Loucy (cell line): ENCODE measurements at regions not wholly inside any gene's neighbourhood (a gene's known extent, or its start where the extent isn't known, plus 50 kb on each side); places are given as distances from the start of the nearest gene placed in this dataset.

Source experiments
- CTCF ChIP-seq: fragments of 200-600 bp; sonication (generic); conservative IDR thresholded peaks from 2 replicates; pipeline ENCODE4 v1.5.1; 2014; ENCODE audit warnings: mild to moderate bottlenecking, antibody characterized with exemption, low read length
- EZH2phosphoT487 ChIP-seq: fragments of 200-600 bp; IDR thresholded peaks from 2 replicates; pipeline ENCODE4 v1.6.1; 2018; ENCODE audit warnings: antibody characterized with exemption, mild to moderate bottlenecking, moderate library complexity, borderline replicate concordance

- TF ChIP-seq CTCF (no peak), EZH2phosphoT487 (no peak)
These were observed 1074.6 kb upstream of the TMEM132C start for GRCh38 chr12:127192391-127192790.
